H9 (cell line): ENCODE measurements at regions not wholly inside any gene's neighbourhood (a gene's known extent, or its start where the extent isn't known, plus 50 kb on each side); places are given as distances from the start of the nearest gene placed in this dataset.

Source experiments
- DNase-seq: peaks from one replicate; pipeline ENCODE4 v3.0.0-alpha.2; 2017
- H2AFZ ChIP-seq: one replicate; pipeline ENCODE4 v1.6.1; 2013; ENCODE audit warnings: mild to moderate bottlenecking, low read length, control low read depth, moderate library complexity
- H2AK5ac ChIP-seq: 2 replicates; pipeline ENCODE4 v1.6.1; 2013; ENCODE audit warnings: low read length, control low read depth, mixed read lengths; ENCODE audit not compliant: insufficient read length
- H2BK120ac ChIP-seq: one replicate; pipeline ENCODE4 v1.6.1; 2013; ENCODE audit warnings: low read depth, mild to moderate bottlenecking, low read length, control low read depth, inconsistent platforms; ENCODE audit not compliant: poor library complexity, severe bottlenecking
- H2BK12ac ChIP-seq: 2 replicates; pipeline ENCODE4 v1.6.1; 2013; ENCODE audit warnings: low read length, control low read depth, mixed read lengths, low read depth; ENCODE audit not compliant: insufficient read length
- H2BK15ac ChIP-seq: 2 replicates; pipeline ENCODE4 v1.6.1; 2013; ENCODE audit warnings: low read depth, low read length, control low read depth
- H2BK20ac ChIP-seq: one replicate; pipeline ENCODE4 v1.6.1; 2013; ENCODE audit warnings: low read depth, mild to moderate bottlenecking, low read length, control low read depth, inconsistent platforms; ENCODE audit not compliant: poor library complexity, severe bottlenecking
- H2BK5ac ChIP-seq: 2 replicates; pipeline ENCODE4 v1.6.1; 2013; ENCODE audit warnings: low read length, control low read depth, mixed read lengths; ENCODE audit not compliant: insufficient read length
- H3K14ac ChIP-seq: 2 replicates; pipeline ENCODE4 v1.6.1; 2013; ENCODE audit warnings: low read length, control low read depth; ENCODE audit not compliant: insufficient read depth
- H3K18ac ChIP-seq: 2 replicates; pipeline ENCODE4 v1.6.1; 2013; ENCODE audit warnings: low read depth, mild to moderate bottlenecking, mixed read lengths, low read length, control low read depth; ENCODE audit not compliant: insufficient read length
- H3K23ac ChIP-seq: 2 replicates; pipeline ENCODE4 v1.6.1; 2013; ENCODE audit warnings: low read length, control low read depth, mixed read lengths, low read depth; ENCODE audit not compliant: insufficient read length
- H3K23me2 ChIP-seq: 2 replicates; pipeline ENCODE4 v1.6.1; 2013; ENCODE audit warnings: low read depth, mild to moderate bottlenecking, mixed read lengths, low read length, control low read depth; ENCODE audit not compliant: insufficient read length, poor library complexity, severe bottlenecking
- H3K27ac ChIP-seq: 2 replicates; pipeline ENCODE4 v1.5.1; 2013; ENCODE audit warnings: low read length, control low read depth, mixed read lengths, low read depth; ENCODE audit not compliant: insufficient read length
- H3K27me3 ChIP-seq: 2 replicates; pipeline ENCODE4 v1.6.1; 2013; ENCODE audit warnings: low read length, control low read depth, inconsistent platforms; ENCODE audit not compliant: insufficient read depth
- H3K4ac ChIP-seq: 2 replicates; pipeline ENCODE4 v1.6.1; 2013; ENCODE audit warnings: low read depth, mild to moderate bottlenecking, control low read depth, inconsistent platforms, low read length, moderate library complexity
- H3K4me1 ChIP-seq: 2 replicates; pipeline ENCODE4 v1.6.1; 2013; ENCODE audit warnings: low read length, control low read depth, inconsistent platforms; ENCODE audit not compliant: insufficient read depth
- H3K4me2 ChIP-seq: 2 replicates; pipeline ENCODE4 v1.6.1; 2013; ENCODE audit warnings: low read length, control low read depth, mixed read lengths; ENCODE audit not compliant: insufficient read length, insufficient read depth
- H3K56ac ChIP-seq: 2 replicates; pipeline ENCODE4 v1.6.1; 2013; ENCODE audit warnings: low read depth, mild to moderate bottlenecking, mixed read lengths, low read length, control low read depth; ENCODE audit not compliant: insufficient read length
- H3K79me1 ChIP-seq: 2 replicates; pipeline ENCODE4 v1.6.1; 2013; ENCODE audit warnings: low read depth, mild to moderate bottlenecking, moderate library complexity, low read length, control low read depth, inconsistent platforms; ENCODE audit not compliant: insufficient read depth, poor library complexity, severe bottlenecking
- H3K79me2 ChIP-seq: 2 replicates; pipeline ENCODE4 v1.6.1; 2013; ENCODE audit warnings: low read length, control low read depth, inconsistent platforms; ENCODE audit not compliant: insufficient read depth
- H3K9ac ChIP-seq: 2 replicates; pipeline ENCODE4 v1.6.1; 2013; ENCODE audit warnings: low read length, control low read depth, mixed read lengths; ENCODE audit not compliant: insufficient read length; ENCODE audit errors: extremely low read depth
- H3K9me3 ChIP-seq: one replicate; pipeline ENCODE4 v1.6.1; 2013; ENCODE audit warnings: low read depth, low read length, inconsistent platforms; ENCODE audit not compliant: control insufficient read depth
- H3T11ph ChIP-seq: one replicate; pipeline ENCODE4 v1.6.1; 2013; ENCODE audit warnings: mild to moderate bottlenecking, low read length, control low read depth, inconsistent platforms
- H4K20me1 ChIP-seq: one replicate; pipeline ENCODE4 v1.6.1; 2013; ENCODE audit not compliant: control insufficient read depth, insufficient read length, insufficient read depth
- H4K5ac ChIP-seq: 2 replicates; pipeline ENCODE4 v1.6.1; 2013; ENCODE audit warnings: low read depth, mild to moderate bottlenecking, mixed read lengths, low read length, control low read depth; ENCODE audit not compliant: insufficient read length
- H4K8ac ChIP-seq: replicated peaks from 2 replicates; pipeline ENCODE4 v1.6.1; 2013; ENCODE audit warnings: low read length, control low read depth, mixed read lengths, low read depth; ENCODE audit not compliant: insufficient read length
- H4K91ac ChIP-seq: 2 replicates; pipeline ENCODE4 v1.6.1; 2013; ENCODE audit warnings: low read depth, mild to moderate bottlenecking, moderate library complexity, mixed read lengths, low read length, control low read depth; ENCODE audit not compliant: insufficient read length
- H3K27ac Mint-ChIP-seq, 3 experiments: 2 replicates in 2 of 3; 3 replicates in 1 of 3; pipeline ENCODE4 v1.8.0; 2020 to 2021; ENCODE audit warnings: mixed read lengths in 3 of 3, mild to moderate bottlenecking in 1 of 3, moderate library complexity in 1 of 3
- H3K27me3 Mint-ChIP-seq: 2 replicates; pipeline ENCODE4 v1.8.0; 2021; ENCODE audit warnings: low read depth, mild to moderate bottlenecking, moderate library complexity, mixed read lengths
- H3K36me3 Mint-ChIP-seq, 3 experiments: 2 replicates in 2 of 3; 3 replicates in 1 of 3; pipeline ENCODE4 v1.8.0; 2020 to 2021; ENCODE audit warnings: low read depth in 3 of 3, mixed read lengths in 3 of 3; ENCODE audit not compliant: insufficient read depth in 1 of 3
- H3K4me1 Mint-ChIP-seq, 2 experiments: 2 replicates each; pipeline ENCODE4 v1.8.0; 2020; ENCODE audit warnings: mixed read lengths in 2 of 2
- H3K4me3 Mint-ChIP-seq, 2 experiments: 2 replicates in 1 of 2; 3 replicates in 1 of 2; pipeline ENCODE4 v1.8.0; 2020 to 2021; ENCODE audit warnings: mild to moderate bottlenecking in 2 of 2, mixed read lengths in 2 of 2, moderate library complexity in 1 of 2
- H3K9me3 Mint-ChIP-seq, 2 experiments: 2 replicates in 1 of 2; 3 replicates in 1 of 2; pipeline ENCODE4 v1.8.0; 2020; ENCODE audit warnings: mild to moderate bottlenecking in 2 of 2, mixed read lengths in 2 of 2, moderate library complexity in 1 of 2
- CTCF ChIP-seq: fragments of 200-600 bp; sonication (generic); conservative IDR thresholded peaks from 3 replicates; pipeline ENCODE4 v1.8.0; 2021; ENCODE audit warnings: antibody characterized with exemption, mild to moderate bottlenecking

GRCh38 chr6:47145212-47145611 is 103.1 kb upstream of the ADGRF1 start:
- no peak overlapping the region for H3K27ac Mint-ChIP-seq
- no peaks in the 10 kb centered on the region for H3K9me3 ChIP-seq
- no peak overlapping the region for H3K4me2 ChIP-seq
- no peaks in the 10 kb centered on the region for H3K27me3 Mint-ChIP-seq
- no peaks in the 10 kb centered on the region for H3K27me3 ChIP-seq
- peaks cover 17% of the 10 kb centered on the region for H3K4me1 ChIP-seq
- H2BK120ac ChIP-seq, result no peak overlapping the region
- no peak for TF ChIP-seq CTCF
- H3K18ac ChIP-seq, result no peak overlapping the region
- H2AK5ac ChIP-seq, result no peak overlapping the region
- no peak overlapping the region for H2BK12ac ChIP-seq
- H2BK15ac ChIP-seq, result no peak overlapping the region
- H3K4me3 Mint-ChIP-seq, result no peak overlapping the region
- H3K79me1 ChIP-seq, result no peaks in the 10 kb centered on the region
- H3K56ac ChIP-seq, result no peak overlapping the region
- no peak overlapping the region for H3K27ac ChIP-seq
- peaks cover 0 to 4% (median 0%) of the 10 kb centered on the region in 3 experiments; a peak in 1 of 7 replicates for H3K36me3 Mint-ChIP-seq
- H4K5ac ChIP-seq, result no peak overlapping the region
- H3K9ac ChIP-seq, result no peak overlapping the region
- H4K91ac ChIP-seq, result no peak overlapping the region
- H3K79me2 ChIP-seq, result no peaks in the 10 kb centered on the region
- no peak overlapping the region for H3T11ph ChIP-seq
- no peak overlapping the region for H4K8ac ChIP-seq
- peaks cover 41 to 42% of the 10 kb centered on the region in 2 experiments for H3K4me1 Mint-ChIP-seq
- H2BK20ac ChIP-seq, result no peak overlapping the region
- no peak overlapping the region for H3K14ac ChIP-seq
- no peak overlapping the region for H3K4ac ChIP-seq
- DNase-seq, result no peak
- H4K20me1 ChIP-seq, result no peaks in the 10 kb centered on the region
- peaks cover 0 to 4% of the 10 kb centered on the region in 2 experiments; a peak in 2 of 5 replicates for H3K9me3 Mint-ChIP-seq
- no peaks in the 10 kb centered on the region for H3K23me2 ChIP-seq
- no peak overlapping the region for H2BK5ac ChIP-seq
- no peak overlapping the region for H3K23ac ChIP-seq
- H2AFZ ChIP-seq, result no peak overlapping the region
